ENCODE measurements at regions not wholly inside any gene's neighbourhood (a gene's known extent, or its start where the extent isn't known, plus 50 kb on each side); places are given as distances from the start of the nearest gene placed in this dataset.

DNA sequence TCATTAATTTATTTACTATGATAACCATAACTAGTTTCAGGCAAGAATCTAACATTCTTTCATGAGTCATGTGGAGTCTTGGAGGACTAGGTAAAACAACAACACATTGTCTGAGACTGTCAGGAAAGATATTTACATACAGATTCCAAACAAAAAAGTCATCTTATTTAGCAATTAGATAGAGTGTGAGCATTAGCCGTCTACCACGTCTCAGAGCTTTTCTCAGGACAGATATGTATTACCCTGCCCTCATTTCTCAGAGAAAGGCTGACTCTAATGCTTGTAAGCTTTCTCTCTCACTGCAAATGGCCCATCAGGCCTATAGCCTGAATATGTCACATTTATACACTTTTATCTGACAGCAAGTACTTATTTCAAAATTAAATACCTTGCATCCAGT, 312.1 kb upstream of the PCDH20 start:
- H3K4me1 ChIP-seq (ENCODE audit: insufficient read depth): no peaks in the 10 kb centered on the region
- H3K4me2 ChIP-seq: no peak overlapping the region
- H3K4me1 Mint-ChIP-seq: no peaks in the 10 kb centered on the region

More for the DNA sequence above, 312.1 kb upstream of the PCDH20 start:
- no peaks in the 10 kb centered on the region for H3K79me2 ChIP-seq (replicated peaks; ENCODE audit: insufficient read depth)
- no peaks in the 10 kb centered on the region for H3F3A ChIP-seq (replicated peaks; ENCODE audit: low read depth)
- H3K27me3 Mint-ChIP-seq (ENCODE audit: insufficient read depth, low read depth, poor library complexity): peaks cover 5% of the 10 kb centered on the region
- H3K4me3 Mint-ChIP-seq: no peak overlapping the region
- TF ChIP-seq POLR2AphosphoS5 (IDR thresholded peaks at IDR 0.05; ENCODE audit: low read depth) (no peak), ZNF114 (CRISPR knock-in tag; IDR thresholded peaks at IDR 0.05) (no peak), NANOG (IDR thresholded peaks at IDR 0.05; ENCODE audit: borderline replicate concordance) (no peak), CREB1 (CRISPR knock-in tag; IDR thresholded peaks at IDR 0.05; ENCODE audit: low read depth) (no peak), ZNF331 (CRISPR knock-in tag; IDR thresholded peaks at IDR 0.05; ENCODE audit: low read depth) (no peak), EZH2 (IDR thresholded peaks at IDR 0.05; ENCODE audit: low read depth, unreplicated experiment) (no peak)
- TF ChIP-seq, protein P1, sequence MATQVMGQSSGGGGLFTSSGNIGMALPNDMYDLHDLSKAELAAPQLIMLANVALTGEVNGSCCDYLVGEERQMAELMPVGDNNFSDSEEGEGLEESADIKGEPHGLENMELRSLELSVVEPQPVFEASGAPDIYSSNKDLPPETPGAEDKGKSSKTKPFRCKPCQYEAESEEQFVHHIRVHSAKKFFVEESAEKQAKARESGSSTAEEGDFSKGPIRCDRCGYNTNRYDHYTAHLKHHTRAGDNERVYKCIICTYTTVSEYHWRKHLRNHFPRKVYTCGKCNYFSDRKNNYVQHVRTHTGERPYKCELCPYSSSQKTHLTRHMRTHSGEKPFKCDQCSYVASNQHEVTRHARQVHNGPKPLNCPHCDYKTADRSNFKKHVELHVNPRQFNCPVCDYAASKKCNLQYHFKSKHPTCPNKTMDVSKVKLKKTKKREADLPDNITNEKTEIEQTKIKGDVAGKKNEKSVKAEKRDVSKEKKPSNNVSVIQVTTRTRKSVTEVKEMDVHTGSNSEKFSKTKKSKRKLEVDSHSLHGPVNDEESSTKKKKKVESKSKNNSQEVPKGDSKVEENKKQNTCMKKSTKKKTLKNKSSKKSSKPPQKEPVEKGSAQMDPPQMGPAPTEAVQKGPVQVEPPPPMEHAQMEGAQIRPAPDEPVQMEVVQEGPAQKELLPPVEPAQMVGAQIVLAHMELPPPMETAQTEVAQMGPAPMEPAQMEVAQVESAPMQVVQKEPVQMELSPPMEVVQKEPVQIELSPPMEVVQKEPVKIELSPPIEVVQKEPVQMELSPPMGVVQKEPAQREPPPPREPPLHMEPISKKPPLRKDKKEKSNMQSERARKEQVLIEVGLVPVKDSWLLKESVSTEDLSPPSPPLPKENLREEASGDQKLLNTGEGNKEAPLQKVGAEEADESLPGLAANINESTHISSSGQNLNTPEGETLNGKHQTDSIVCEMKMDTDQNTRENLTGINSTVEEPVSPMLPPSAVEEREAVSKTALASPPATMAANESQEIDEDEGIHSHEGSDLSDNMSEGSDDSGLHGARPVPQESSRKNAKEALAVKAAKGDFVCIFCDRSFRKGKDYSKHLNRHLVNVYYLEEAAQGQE (IDR thresholded peaks at IDR 0.05; ENCODE audit: unreplicated experiment): no peak
- TF ChIP-seq, protein P2, sequence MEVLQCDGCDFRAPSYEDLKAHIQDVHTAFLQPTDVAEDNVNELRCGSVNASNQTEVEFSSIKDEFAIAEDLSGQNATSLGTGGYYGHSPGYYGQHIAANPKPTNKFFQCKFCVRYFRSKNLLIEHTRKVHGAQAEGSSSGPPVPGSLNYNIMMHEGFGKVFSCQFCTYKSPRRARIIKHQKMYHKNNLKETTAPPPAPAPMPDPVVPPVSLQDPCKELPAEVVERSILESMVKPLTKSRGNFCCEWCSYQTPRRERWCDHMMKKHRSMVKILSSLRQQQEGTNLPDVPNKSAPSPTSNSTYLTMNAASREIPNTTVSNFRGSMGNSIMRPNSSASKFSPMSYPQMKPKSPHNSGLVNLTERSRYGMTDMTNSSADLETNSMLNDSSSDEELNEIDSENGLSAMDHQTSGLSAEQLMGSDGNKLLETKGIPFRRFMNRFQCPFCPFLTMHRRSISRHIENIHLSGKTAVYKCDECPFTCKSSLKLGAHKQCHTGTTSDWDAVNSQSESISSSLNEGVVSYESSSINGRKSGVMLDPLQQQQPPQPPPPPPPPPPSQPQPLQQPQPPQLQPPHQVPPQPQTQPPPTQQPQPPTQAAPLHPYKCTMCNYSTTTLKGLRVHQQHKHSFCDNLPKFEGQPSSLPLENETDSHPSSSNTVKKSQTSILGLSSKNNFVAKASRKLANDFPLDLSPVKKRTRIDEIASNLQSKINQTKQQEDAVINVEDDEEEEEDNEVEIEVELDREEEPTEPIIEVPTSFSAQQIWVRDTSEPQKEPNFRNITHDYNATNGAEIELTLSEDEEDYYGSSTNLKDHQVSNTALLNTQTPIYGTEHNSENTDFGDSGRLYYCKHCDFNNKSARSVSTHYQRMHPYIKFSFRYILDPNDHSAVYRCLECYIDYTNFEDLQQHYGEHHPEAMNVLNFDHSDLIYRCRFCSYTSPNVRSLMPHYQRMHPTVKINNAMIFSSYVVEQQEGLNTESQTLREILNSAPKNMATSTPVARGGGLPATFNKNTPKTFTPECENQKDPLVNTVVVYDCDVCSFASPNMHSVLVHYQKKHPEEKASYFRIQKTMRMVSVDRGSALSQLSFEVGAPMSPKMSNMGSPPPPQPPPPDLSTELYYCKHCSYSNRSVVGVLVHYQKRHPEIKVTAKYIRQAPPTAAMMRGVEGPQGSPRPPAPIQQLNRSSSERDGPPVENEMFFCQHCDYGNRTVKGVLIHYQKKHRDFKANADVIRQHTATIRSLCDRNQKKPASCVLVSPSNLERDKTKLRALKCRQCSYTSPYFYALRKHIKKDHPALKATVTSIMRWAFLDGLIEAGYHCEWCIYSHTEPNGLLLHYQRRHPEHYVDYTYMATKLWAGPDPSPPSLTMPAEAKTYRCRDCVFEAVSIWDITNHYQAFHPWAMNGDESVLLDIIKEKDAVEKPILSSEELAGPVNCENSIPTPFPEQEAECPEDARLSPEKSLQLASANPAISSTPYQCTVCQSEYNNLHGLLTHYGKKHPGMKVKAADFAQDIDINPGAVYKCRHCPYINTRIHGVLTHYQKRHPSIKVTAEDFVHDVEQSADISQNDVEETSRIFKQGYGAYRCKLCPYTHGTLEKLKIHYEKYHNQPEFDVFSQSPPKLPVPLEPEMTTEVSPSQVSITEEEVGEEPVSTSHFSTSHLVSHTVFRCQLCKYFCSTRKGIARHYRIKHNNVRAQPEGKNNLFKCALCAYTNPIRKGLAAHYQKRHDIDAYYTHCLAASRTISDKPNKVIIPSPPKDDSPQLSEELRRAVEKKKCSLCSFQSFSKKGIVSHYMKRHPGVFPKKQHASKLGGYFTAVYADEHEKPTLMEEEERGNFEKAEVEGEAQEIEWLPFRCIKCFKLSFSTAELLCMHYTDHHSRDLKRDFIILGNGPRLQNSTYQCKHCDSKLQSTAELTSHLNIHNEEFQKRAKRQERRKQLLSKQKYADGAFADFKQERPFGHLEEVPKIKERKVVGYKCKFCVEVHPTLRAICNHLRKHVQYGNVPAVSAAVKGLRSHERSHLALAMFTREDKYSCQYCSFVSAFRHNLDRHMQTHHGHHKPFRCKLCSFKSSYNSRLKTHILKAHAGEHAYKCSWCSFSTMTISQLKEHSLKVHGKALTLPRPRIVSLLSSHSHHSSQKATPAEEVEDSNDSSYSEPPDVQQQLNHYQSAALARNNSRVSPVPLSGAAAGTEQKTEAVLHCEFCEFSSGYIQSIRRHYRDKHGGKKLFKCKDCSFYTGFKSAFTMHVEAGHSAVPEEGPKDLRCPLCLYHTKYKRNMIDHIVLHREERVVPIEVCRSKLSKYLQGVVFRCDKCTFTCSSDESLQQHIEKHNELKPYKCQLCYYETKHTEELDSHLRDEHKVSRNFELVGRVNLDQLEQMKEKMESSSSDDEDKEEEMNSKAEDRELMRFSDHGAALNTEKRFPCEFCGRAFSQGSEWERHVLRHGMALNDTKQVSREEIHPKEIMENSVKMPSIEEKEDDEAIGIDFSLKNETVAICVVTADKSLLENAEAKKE (CRISPR knock-in tag; IDR thresholded peaks at IDR 0.05): no peak
- TF ChIP-seq, protein P3, sequence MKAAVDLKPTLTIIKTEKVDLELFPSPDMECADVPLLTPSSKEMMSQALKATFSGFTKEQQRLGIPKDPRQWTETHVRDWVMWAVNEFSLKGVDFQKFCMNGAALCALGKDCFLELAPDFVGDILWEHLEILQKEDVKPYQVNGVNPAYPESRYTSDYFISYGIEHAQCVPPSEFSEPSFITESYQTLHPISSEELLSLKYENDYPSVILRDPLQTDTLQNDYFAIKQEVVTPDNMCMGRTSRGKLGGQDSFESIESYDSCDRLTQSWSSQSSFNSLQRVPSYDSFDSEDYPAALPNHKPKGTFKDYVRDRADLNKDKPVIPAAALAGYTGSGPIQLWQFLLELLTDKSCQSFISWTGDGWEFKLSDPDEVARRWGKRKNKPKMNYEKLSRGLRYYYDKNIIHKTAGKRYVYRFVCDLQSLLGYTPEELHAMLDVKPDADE (IDR thresholded peaks at IDR 0.05): no peak
- TF ChIP-seq, protein P4, sequence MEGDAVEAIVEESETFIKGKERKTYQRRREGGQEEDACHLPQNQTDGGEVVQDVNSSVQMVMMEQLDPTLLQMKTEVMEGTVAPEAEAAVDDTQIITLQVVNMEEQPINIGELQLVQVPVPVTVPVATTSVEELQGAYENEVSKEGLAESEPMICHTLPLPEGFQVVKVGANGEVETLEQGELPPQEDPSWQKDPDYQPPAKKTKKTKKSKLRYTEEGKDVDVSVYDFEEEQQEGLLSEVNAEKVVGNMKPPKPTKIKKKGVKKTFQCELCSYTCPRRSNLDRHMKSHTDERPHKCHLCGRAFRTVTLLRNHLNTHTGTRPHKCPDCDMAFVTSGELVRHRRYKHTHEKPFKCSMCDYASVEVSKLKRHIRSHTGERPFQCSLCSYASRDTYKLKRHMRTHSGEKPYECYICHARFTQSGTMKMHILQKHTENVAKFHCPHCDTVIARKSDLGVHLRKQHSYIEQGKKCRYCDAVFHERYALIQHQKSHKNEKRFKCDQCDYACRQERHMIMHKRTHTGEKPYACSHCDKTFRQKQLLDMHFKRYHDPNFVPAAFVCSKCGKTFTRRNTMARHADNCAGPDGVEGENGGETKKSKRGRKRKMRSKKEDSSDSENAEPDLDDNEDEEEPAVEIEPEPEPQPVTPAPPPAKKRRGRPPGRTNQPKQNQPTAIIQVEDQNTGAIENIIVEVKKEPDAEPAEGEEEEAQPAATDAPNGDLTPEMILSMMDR (conservative IDR thresholded peaks at IDR 0.05; ENCODE audit: low read depth in 2 of 2): no peak
- H2AFZ ChIP-seq: no peak overlapping the region
- no peaks in the 10 kb centered on the region for H3K9me3 Mint-ChIP-seq
- H3K27ac Mint-ChIP-seq: no peak overlapping the region
- no peak overlapping the region for H3K27ac ChIP-seq (ENCODE audit: low read depth)
- H3K36me3 Mint-ChIP-seq (ENCODE audit: low read depth): no peaks in the 10 kb centered on the region
- ATAC-seq (no peak), DNase-seq (ENCODE audit: low spot score) (no peak)
- H3K36me3 ChIP-seq (ENCODE audit: insufficient read depth): no peaks in the 10 kb centered on the region
- H3K4me3 ChIP-seq: no peak overlapping the region
- no peaks in the 10 kb centered on the region for H3K27me3 ChIP-seq (ENCODE audit: insufficient read depth)
- no peaks in the 10 kb centered on the region; the same call in 1 of the 2 replicates for H3K9me2 ChIP-seq (ENCODE audit: insufficient read depth)
- no peaks in the 10 kb centered on the region for H4K20me1 ChIP-seq (replicated peaks; ENCODE audit: insufficient read depth)

All from GM23338 (cell line).